Esophagus (tissue), 2 donors: ENCODE measurements at regions not wholly inside any gene's neighbourhood (a gene's known extent, or its start where the extent isn't known, plus 50 kb on each side); places are given as distances from the start of the nearest gene placed in this dataset.
A peak's percentile ranks its signal among the peaks of the same experiment; 100 is the strongest.

Experiments used
- H3K27ac ChIP-seq, 2 donors: one replicate each; pipeline ENCODE4 v1.5.1; 2013; ENCODE audit warnings: low read depth in 2 of 2, mild to moderate bottlenecking in 2 of 2, inconsistent platforms in 1 of 2, low read length in 1 of 2, moderate library complexity in 1 of 2
- H3K27me3 ChIP-seq, 2 donors: one replicate each; pipeline ENCODE4 v1.6.1; 2013; ENCODE audit warnings: low read length in 2 of 2, control low read depth in 1 of 2, mild to moderate bottlenecking in 1 of 2; ENCODE audit not compliant: insufficient read depth in 2 of 2, control insufficient read depth in 1 of 2
- H3K36me3 ChIP-seq, 2 donors: one replicate each; pipeline ENCODE4 v1.6.1; 2013; ENCODE audit warnings: low read length in 1 of 2; ENCODE audit not compliant: control insufficient read depth in 2 of 2, insufficient read depth in 2 of 2
- H3K4me1 ChIP-seq, 2 donors: one replicate each; pipeline ENCODE4 v1.6.1; 2013; ENCODE audit warnings: low read length in 1 of 2; ENCODE audit not compliant: control insufficient read depth in 2 of 2, insufficient read depth in 2 of 2
- H3K4me3 ChIP-seq, 2 donors: one replicate each; pipeline ENCODE4 v1.5.1; 2013; ENCODE audit warnings: low read length in 2 of 2, mild to moderate bottlenecking in 2 of 2, low read depth in 1 of 2, moderate library complexity in 1 of 2
- H3K9me3 ChIP-seq, 2 donors: one replicate each; pipeline ENCODE4 v1.6.1; 2013; ENCODE audit warnings: mild to moderate bottlenecking in 2 of 2, low read depth in 1 of 2, low read length in 1 of 2, moderate library complexity in 1 of 2; ENCODE audit not compliant: control insufficient read depth in 2 of 2, insufficient read depth in 1 of 2
- WGBS, 2 donors: extraction: QIAGEN DNeasy Blood & Tissue Kit; methylation state at CpG; one replicate each; pipeline ENCODE4 v1.1.7; 2013; 5-methylcytosine and 5-hydroxymethylcytosine counted together
- donor health status: healthy with polysubstance abuse.
- donor health status: Bipolar disorder and iron deficiency.

DNA sequence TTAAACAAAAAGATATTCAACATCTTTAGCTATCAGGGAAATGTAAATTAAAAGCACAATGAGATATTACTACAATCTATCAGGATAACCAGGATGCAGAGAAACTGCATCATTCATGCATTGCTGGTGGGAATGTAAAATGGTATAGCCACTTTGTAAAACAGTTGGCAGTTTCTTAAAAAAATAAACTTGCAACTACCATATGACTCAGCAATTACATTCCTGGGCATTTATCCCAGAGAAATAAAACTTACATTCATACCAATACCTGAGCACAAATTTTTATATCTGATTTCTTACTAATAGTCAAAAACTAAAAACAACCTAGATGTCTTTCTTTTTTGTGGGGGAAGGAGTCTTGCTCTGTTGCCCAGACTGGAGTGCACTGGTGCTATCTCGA is 190.3 kb upstream of the TAB2 start:
- no peaks in the 10 kb centered on the region for H3K36me3 ChIP-seq
- no peak overlapping the region for H3K27ac ChIP-seq
- no peaks in the 10 kb centered on the region for H3K27me3 ChIP-seq
- no peak overlapping the region for H3K4me3 ChIP-seq
- H3K9me3 ChIP-seq: no peaks in the 10 kb centered on the region
- peaks cover 0 to 5% of the 10 kb centered on the region in 2 donors for H3K4me1 ChIP-seq
- WGBS, 2 donors: 91% methylated on average over 1 of the region's 1 CpG

DNA sequence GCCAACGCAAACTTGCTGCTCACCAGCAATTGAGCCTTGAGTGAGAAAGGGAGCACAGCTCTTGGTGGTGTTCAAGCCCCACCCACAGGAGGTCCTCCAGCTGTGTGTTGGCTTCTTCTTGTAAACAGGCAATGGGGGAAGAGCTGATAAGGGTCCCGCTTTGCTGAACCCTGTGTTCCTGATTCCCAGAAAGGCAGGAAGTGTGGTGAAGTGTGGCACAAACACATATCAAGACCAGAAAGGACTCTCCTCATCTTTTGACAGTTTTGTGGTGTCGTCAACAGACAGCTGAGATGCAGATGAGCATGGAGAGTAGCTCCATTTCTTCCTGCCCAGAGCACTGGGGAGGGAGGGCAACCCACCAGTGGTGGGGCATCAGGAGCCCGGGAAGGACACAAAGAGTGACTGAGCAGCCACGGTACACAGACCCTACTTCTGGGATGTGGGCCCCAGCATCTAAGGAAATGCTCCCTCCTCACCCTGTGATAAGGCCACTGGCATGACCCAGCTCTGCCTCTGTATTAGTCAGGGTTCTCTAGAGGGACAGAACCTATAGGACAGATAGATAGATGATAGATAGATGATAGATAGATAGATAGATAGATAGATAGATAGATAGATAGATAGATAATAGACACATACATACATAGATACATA is 188.9 kb upstream of the TAB2 start:
- Histone ChIP-seq H3K27ac (no peak overlapping the region), H3K4me3 (no peak overlapping the region)
- 73 to 74% methylated on average over 5 of the region's 5 CpGs for WGBS, 2 donors

DNA sequence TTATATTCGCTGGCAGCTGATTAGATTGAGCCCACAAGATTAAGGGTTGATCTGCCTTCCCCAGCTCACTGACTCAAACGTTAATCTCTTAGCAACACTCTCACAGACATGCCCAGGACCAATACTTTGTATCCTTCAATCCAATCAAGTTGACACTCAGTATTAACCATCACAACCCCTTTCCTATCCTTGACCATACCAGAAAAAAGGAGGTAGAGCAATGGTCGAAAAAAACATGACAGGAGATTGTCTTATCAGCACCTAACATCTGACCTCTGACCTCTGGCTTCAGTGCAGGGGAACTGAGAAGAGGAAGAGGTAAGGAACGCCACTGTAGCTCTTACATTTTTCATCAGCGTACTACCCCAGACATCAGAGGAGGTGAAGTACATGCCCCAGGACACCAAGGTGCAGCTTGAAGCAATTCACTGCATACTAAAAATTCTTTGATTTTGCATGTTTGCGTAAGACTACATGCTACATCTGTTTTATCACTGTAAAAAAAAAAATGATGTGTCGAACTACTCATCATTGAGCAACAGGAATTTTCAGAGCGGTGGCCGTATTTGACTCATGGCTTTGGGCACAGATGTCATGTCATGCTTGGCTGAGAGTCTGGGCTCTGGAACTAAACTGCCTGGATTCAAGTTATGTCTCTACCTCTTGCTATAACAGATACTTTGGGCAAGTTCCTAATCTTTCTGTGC is 188.0 kb upstream of the TAB2 start:
- Histone ChIP-seq H3K4me3 (no peak overlapping the region), H3K27ac (no peak overlapping the region), H3K9me3 (no peaks in the 10 kb centered on the region), H3K4me1 (peaks cover 4 to 10% of the 10 kb centered on the region in 2 donors), H3K27me3 (no peaks in the 10 kb centered on the region), H3K36me3 (no peaks in the 10 kb centered on the region)
- 65 to 68% methylated on average over 9 of the region's 9 CpGs for WGBS, 2 donors

More for the DNA sequence above, 188.9 kb upstream of the TAB2 start:
- Histone ChIP-seq H3K27me3 (no peaks in the 10 kb centered on the region), H3K4me1 (peaks cover 4 to 10% of the 10 kb centered on the region in 2 donors), H3K9me3 (no peaks in the 10 kb centered on the region), H3K36me3 (no peaks in the 10 kb centered on the region)

DNA sequence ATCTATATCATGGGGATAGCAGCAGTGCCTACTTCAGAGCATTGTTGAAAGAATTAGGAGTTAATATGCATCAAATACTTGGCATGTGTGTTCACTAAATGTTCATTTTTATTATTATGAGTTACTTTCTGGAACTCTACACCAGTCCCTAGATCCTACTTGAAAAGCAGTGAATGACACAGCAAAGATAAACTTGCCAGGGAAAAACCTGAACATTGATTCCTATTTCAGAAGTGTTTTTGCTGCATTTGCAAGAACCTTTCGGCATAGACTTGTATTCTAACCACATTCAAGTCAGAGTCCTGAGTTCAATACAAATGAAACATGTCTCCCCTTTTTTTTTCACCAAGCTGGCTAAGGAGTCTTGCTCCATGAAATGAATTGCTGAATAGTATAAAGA is 187.4 kb upstream of the TAB2 start:
- no peaks in the 10 kb centered on the region for H3K9me3 ChIP-seq
- peaks cover 4 to 10% of the 10 kb centered on the region in 2 donors for H3K4me1 ChIP-seq
- WGBS, 2 donors: 43 to 61% methylated on average over 1 of the region's 1 CpG
- no peaks in the 10 kb centered on the region for H3K36me3 ChIP-seq
- no peaks in the 10 kb centered on the region for H3K27me3 ChIP-seq
- H3K27ac ChIP-seq: peak overlapping the region; percentile 68 to 71
- H3K4me3 ChIP-seq: no peak overlapping the region

DNA sequence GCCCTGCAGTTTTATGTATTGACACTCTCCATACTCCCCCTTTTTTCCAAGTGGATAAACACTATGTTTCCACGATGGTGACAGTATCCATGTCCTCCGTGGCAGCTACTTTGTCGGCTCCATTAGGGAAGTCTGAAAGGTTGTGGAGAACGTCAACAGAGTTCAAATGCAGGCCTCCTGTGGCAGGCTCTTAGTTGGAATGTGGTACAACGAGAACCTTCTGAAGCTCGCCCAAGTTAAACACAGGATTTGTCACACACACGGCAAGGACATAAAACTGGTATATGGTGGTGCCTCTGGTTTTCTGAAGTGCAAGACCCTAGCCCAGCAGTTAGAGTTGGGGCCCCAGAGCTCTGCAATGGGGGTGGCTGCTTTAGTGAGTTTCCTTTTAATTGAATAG is 187.0 kb upstream of the TAB2 start:
- peaks cover 4 to 10% of the 10 kb centered on the region in 2 donors for H3K4me1 ChIP-seq
- H3K27me3 ChIP-seq: no peaks in the 10 kb centered on the region
- no peaks in the 10 kb centered on the region for H3K9me3 ChIP-seq
- H3K36me3 ChIP-seq: no peaks in the 10 kb centered on the region
- no peak overlapping the region for H3K4me3 ChIP-seq
- H3K27ac ChIP-seq: peak overlapping the region; percentile 68 to 71
- 43 to 49% methylated on average over 7 of the region's 7 CpGs for WGBS, 2 donors

DNA sequence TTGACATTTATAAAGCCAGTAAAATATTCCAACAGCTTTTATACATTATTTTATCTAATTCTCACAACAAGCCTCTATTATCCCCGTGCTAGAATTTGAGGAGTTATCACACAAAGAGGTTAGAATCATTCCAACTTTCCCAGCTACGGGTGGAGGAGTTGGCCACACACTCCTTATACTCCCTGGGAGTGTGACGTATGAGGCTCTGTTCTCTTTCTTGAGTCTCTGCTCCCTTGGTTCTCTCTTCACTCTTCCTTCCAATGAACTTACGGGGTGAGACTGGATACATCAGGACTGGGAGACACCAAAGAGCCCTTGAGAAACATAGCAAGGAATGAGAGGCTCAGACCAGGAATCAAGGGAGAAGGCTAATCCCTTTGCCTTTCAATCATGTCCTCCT is 185.6 kb upstream of the TAB2 start:
- no peak overlapping the region for H3K4me3 ChIP-seq
- peak overlapping the region; percentile 45 to 64 for H3K27ac ChIP-seq
- no peaks in the 10 kb centered on the region for H3K27me3 ChIP-seq
- no peaks in the 10 kb centered on the region for H3K36me3 ChIP-seq
- no peaks in the 10 kb centered on the region for H3K9me3 ChIP-seq
- peaks cover 4 to 10% of the 10 kb centered on the region in 2 donors for H3K4me1 ChIP-seq
- 81 to 93% methylated on average over 4 of the region's 4 CpGs for WGBS, 2 donors

DNA sequence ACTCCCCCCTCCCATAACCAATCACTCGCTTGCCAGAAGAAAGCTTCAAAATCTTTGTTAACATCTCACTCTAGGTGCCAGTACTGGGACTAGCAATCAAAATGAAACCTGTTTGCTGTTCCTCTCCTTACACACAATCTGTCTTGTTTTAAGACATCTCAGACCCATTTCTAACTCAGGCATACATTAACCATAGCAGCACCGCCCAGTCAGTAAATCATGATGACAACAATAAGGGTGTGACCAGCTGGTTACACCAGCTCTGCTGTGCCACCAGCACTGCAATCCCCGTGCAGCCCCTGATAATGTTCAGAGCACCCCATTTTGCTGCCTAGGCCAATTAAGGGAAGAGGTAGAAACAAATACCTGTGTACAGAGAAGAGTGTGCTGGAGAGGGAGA is 185.2 kb upstream of the TAB2 start:
- H3K4me3 ChIP-seq: no peak overlapping the region
- peaks cover 4 to 10% of the 10 kb centered on the region in 2 donors for H3K4me1 ChIP-seq
- no peaks in the 10 kb centered on the region for H3K9me3 ChIP-seq
- H3K27ac ChIP-seq: peak overlapping the region; percentile 45 to 64
- H3K27me3 ChIP-seq: no peaks in the 10 kb centered on the region
- no peaks in the 10 kb centered on the region for H3K36me3 ChIP-seq
- 79 to 80% methylated on average over 3 of the region's 3 CpGs for WGBS, 2 donors

DNA sequence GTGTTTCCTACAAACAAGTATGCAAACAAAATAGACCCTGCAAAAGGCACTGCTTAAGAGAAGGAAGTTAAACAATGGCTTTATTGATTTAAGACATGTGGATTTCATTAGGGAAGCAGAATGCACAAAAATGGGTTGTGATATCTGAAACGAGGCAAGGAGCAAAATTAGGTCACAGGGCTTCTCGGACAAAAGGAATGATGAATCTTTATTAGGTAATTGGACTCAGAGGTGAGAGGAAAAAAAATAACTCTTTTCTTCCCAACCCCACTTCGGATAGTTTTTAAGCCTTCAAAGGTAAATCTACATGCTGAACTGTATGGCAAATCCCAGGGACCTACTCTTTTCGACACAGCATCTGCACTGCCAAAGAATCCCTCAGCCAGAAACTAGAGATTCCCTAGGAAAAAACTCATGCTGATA is 183.0 kb upstream of the TAB2 start:
- Histone ChIP-seq H3K4me3 (no peak overlapping the region), H3K27me3 (no peaks in the 10 kb centered on the region), H3K9me3 (no peaks in the 10 kb centered on the region), H3K36me3 (no peaks in the 10 kb centered on the region), H3K4me1 (peaks cover 4 to 8% of the 10 kb centered on the region in 2 donors), H3K27ac (no peak overlapping the region)
- 46 to 61% methylated on average over 4 of the region's 4 CpGs for WGBS, 2 donors

DNA sequence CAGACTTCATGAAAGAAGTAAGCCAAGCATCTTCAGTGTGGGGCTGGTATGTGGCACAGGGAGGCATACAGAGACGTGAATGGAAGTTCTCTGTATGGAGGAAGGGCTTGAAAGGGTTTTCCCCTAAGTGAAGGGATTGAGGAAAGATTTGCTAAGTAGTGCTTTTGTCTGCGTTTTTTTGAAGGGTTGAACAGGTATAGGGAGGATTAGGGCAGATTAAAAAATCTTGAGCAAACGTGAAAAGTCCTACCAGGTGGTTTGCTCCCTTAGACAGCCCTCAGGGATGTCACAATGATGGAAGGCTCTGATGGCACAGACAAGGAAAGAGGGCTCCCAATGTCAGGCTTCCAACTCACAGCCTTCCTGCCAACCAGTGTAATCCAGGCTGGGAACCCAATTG is 181.7 kb upstream of the TAB2 start:
- no peaks in the 10 kb centered on the region for H3K9me3 ChIP-seq
- peaks cover 4 to 8% of the 10 kb centered on the region in 2 donors for H3K4me1 ChIP-seq
- no peaks in the 10 kb centered on the region for H3K36me3 ChIP-seq
- H3K4me3 ChIP-seq: no peak overlapping the region
- WGBS, 2 donors: 54 to 58% methylated on average over 3 of the region's 3 CpGs
- no peak overlapping the region for H3K27ac ChIP-seq
- H3K27me3 ChIP-seq: no peaks in the 10 kb centered on the region
